SKM-1 treated with dmso at 0.1 percent for 144 hours (cell line): ENCODE measurements at regions not wholly inside any gene's neighbourhood (a gene's known extent, or its start where the extent isn't known, plus 50 kb on each side); places are given as distances from the start of the nearest gene placed in this dataset.

Experiments
- DNase-seq: peaks from one replicate; lab custom pipeline; 2025; ENCODE audit not compliant: unreplicated experiment; lab: John Stamatoyannopoulos, UW

DNA sequence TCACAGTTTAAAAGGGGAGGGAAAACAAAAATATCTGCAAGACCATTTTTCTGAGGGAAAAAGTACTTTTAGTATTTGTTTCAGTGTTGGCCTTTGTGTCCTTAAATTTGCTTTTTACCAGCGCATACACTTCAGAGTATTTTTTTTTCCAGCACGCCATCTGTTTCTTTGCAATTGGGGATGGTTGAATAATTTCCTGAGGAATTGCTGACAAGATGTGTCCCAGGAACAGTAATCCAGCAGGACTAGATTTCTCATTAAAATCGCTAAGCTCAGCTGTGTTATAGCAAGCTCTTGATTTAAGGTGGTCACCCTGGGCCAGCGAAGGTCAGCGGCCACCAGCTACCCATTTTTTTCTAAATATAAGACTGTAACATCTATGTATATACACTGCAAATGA, 156.9 kb upstream of the RHOBTB1 start:
- no peak for DNase-seq

DNA sequence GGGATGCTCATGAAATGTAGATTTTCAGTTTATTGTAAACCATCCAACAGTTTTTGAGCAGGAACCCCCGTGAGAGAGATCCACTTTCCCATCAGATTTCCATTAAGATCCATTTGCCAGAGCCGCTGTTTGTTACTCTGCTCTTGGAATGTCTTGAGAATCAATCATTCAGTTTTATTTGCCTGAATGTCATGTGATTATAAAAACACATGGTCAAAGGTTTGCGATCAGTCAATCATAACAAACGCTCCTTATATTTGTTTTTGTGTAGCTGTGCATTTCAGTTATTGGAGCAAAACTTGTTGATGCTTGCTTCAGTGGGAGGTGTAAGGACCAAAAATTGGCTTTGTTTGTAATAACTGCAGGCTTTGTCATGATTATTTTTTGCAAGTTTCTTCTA, 155.8 kb upstream of the RHOBTB1 start:
- no peak for DNase-seq

DNA sequence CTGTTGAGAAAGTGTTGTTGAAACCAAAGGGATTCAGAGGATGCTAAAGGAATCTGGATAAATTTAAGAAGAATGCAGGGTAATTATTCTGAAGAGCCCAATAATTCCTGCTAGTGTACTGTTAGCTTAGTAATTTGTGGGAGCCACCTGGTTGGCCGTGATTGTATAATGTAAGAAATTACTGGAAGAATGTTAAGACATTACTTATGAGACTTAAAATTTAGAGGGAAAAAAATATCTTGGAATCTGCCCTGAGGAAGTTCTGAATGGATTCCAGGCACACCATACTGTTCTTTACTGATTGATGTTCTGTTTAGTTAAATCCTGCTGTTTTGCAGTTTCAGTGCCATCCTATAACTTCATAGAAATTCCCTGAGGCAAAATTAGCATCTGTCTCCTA, 155.0 kb upstream of the RHOBTB1 start:
- DNase-seq, result no peak

DNA sequence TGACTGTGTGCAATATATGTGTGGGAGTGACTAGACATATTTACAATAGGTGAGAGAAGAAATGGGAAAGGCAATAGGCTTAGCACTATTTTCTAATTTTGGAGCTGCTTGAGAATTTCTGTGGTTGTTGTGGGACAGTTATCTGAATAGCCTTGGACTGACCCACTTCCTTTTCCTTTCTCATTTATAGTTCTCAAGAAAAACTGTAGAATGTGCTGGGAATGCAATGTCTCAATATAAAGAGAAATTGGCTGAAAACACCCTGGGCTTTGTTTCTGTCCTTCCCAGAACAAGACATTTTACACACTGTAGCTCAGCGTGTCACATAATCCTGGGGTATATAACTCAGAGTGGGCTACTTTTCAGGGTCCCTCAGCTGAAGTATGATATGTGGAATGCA, 153.0 kb upstream of the RHOBTB1 start:
- DNase-seq, result no peak

DNA sequence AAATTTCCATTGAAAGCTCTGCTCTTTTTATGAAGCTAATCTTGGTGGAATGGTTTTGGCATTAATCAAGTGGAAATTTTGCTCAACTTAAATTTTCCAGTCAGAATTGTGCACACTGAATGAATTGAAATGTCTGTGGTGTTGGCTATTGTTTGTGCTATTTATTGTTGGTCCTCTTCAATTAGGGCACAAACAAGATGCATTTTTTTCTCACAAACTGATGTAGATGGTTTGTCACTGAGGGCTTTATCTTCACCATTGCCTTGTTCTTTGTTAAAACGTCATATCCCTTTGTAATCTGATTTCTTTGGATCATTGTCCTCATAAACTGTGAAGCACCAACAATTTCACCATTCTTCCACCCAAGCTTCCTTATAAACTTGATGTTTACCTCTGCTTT, 152.1 kb upstream of the RHOBTB1 start:
- no peak for DNase-seq

DNA sequence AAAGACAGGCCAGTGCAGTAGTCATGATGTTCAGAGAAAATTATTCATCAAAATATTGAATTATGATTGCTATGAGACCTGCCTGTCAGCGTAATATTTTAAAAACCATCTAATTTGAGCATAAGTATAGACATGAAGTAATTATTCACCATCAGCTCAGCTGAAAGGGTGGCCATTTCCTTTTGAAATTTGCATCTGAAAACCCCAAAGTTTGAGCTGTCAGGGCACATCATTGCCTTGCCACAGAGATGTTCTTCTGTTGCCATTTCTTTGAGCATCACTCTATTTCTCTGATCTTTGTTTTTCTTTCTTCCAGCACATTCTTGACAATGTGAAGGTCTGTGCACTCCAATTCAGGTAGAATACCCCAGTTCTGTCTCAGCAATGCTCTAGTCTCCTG, 147.5 kb upstream of the RHOBTB1 start:
- no peak for DNase-seq

DNA sequence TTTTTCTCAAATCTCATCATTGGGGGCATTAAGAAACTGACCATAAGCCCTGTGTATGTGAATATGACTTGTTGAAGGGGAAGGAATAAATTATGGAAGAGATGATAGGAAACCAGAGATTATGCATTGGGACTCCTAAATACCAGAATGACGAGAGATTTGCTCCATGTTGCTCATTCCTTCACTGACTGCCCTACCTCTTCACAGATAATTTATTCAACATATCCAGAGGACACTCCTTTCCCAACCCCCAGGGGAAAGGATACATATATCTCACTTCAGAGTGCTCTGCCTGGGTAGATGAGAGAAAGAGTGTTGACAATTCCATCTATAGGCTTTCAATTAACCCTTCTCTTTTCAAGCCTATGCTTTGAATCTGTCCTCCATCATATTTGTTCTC, 145.3 kb upstream of the RHOBTB1 start:
- no peak for DNase-seq

DNA sequence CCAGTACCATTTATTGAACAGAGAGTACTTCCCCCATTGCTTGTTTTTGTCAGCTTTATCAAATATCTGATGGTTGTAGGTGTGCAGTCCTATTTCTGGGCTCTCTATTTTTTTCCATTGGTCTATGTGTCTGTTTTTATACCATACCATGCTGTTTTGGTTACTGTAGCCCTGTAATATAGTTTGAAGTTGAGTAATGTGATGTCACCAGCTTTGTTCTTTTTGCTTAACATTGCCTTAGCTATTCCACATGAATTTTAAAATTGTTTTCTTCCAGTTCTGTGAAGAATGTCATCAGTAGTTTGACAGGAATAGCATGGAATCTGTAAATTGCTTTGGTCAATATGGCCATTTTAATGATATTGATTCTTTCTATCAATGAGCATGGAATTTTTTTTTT, 140.5 kb upstream of the RHOBTB1 start:
- no peak for DNase-seq

DNA sequence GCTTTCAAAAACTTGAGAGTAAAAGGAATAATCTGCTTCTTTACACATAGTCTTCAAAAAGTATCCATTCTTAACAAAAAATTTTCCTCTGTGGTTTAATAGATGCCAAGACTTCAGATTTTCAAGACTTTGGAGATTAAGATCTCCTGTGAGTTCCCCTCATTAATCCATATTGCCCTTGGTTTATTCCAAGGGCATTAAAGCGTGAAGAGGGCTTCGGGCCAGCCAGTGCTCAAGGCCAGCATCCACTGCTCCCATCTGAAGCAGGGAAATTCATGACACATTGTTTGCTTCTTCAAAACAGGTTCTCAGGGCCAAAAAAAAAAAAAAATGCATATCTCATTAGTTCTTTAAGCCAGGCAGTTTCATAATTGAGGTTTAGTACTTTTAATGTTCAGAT, 137.3 kb upstream of the RHOBTB1 start:
- DNase-seq, result no peak

DNA sequence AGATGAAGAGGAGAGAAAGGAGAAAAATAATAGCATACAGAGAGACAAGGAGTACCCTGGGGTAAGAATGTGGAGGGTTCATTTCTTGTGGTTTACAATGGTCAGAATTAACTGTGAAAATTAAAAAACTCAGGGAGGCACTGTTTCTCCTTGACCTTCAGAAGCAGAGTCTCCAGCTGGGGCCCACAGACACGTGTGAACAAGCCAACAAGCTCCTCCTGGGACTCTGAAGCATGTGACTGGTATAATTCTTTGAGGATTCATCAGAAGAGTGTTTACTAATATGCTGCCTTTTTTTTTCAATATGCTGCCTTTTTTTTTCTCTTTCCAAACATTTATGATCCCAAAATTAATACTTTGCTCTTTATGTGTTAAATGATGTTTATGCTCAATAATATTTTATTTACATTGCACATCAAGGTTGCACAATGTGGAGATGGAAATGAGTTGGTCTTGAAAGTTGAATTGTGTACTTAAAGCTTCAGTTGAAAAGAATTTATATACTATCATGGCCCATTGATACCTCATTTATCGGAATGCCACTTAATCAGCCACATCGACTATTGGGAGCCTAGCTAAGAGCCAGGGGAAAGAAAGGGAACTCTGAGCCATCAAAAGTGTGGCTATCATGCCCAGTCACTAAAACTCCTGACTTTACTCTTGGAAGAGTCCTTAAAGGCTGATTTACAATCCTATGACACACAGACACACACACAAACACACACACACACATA, 134.7 kb upstream of the RHOBTB1 start:
- DNase-seq, result no peak

DNA sequence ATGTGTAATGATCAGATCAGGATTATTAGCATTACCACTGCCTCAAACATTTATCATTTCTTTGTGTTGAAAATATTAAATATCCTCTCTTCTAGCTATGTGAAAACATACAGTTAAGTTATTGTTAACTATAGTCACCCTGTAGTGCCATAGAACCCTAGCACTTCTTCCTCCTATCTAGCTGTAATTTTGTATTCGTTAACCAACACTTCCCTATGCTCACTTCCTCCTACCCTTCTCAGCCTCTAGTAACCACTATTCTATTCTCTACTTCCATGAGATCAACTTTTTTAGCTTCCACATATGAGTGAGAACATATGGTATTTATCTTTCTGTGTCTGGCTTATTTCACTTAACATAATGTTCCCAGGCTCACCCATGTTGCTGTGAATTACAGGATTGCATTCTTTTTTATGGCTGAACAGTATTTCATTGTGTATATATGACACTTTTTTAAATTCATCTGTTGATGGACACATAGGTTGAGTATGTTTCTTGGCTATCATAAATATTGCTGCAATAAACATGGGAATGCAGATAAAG, 132.7 kb upstream of the RHOBTB1 start:
- DNase-seq, result peak; percentile 64

DNA sequence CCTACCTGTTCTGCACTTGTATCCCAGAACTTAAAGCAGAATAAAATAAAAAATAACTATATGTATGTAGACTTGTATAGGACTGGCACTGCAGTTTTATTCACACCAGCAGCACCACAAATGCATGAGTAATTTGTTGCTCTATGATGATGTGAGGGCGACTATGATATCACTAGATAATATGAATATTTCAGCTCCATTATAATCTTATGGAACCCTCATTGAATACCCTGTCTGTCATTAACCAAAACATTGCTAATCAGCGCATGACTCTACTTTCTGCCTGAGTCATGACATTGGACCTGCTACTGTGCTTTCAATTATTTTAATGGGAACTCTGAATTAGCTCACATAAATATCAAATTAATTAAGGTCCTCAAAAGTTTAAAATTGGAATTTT, 129.4 kb upstream of the RHOBTB1 start:
- no peak for DNase-seq

DNA sequence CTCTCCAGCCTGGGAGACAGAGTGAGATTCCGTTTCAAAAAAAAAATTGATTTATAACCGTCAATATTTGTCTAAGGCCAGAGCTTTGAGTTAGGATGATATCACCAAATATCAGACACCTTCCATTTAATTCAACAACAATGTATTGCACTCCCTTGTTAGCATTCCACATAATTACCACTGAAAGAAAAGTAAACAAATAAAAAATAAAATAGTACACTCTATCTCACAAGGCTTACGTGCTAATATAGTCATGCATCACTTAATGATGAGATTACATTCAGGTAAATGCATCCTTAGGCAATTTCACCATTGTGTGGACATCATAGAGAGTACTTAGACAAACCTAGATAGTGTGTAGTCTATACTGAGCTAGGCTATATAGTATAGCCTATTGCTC, 127.6 kb upstream of the RHOBTB1 start:
- DNase-seq, result no peak

DNA sequence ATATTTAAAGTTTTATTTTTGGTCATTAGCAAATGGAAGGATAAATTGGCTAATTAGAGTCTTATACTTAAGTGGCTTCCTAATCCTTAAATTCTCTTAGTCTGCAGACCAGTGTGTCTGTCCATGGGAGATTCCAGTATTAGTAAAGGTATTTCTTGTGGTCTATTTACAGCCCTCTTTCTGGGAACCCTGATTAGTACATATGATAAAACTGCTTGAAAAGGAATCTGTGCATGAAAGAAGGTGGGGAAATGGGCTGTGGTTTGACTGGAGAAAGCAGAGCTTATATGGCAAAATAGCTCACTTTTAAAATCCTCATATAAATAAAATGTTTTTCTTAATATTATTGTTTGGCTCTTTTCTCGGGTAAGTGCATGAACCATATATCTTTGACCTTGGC, 124.5 kb upstream of the RHOBTB1 start:
- no peak for DNase-seq

DNA sequence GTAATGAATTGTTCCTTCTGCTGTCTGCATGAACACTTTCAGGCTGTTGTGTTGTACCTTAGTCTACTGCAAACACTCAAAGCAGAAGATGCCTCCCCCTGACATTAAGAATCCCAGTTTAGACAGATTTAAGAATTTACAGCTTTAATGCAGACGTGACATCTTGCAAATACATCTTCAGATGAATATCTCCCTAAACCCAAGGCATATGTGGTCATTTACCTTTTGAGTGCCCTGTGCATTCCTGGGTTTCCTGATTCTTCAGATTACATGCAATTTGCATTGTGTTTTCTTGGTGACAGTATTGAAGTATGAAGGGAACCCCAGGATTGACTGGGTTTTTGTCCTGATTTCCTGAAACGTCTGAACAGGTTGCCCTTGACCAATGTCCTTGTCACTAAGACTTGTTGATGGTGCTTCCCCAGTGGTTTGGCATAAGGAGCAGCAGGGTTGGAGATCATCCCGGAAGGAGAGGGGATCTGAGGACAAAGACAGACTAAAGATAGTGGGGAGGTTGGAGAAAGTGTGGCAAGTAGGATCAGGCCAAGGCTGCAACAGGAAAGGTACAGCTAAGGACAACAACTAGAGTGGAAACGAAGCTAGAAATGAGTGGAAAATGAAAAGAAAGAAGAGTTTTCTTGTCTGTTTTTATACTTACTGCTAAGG, 123.8 kb upstream of the RHOBTB1 start:
- no peak for DNase-seq

DNA sequence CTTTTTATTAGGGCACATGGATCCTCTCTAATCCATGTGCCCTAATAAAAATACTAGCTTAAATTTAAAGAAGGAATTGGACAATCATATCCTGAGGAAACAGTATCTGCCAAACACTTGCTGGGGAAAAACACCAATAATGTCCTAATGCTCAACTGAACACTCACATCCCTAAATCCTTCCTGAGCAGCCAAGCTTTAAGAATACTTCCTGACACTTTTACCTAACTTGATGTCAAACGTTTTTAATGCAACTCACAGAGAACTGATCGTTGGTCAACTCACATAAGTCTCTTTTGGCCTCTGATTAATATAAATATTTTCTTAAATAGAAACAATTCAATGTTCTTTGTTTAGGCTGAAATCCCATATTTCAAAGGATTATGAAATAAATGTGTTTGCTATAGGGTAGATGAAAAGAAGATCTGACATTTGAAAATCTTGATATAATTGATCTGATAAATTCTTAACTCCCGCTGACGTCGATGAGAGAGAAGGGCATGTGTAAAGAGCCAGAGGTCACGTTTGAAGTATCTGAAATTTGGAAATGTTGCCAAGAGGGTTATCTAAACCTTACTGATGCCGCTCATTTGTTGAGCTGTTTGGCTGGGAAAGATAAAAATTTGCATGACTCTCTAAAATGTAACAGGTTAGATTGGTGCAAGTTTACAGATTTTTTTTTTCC, 122.8 kb upstream of the RHOBTB1 start:
- DNase-seq, result no peak

DNA sequence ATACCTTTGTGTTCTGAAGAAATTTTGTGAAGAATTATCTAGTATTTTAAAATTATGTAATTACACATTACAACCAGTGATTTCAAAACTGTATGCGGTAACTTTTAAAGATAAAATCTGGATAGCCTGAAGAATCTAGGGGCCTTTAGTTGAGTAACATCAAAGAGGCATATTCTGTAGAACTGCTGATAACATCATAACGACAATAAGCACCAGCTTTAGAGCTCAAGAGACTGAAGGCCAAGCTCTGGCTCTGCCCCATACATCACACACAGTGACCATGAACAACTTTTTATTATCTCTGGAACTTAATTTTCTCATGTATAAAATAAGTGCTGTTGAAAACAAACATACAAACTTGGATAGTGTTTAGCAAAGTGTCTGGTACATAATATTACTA, 121.1 kb upstream of the RHOBTB1 start:
- DNase-seq, result no peak

DNA sequence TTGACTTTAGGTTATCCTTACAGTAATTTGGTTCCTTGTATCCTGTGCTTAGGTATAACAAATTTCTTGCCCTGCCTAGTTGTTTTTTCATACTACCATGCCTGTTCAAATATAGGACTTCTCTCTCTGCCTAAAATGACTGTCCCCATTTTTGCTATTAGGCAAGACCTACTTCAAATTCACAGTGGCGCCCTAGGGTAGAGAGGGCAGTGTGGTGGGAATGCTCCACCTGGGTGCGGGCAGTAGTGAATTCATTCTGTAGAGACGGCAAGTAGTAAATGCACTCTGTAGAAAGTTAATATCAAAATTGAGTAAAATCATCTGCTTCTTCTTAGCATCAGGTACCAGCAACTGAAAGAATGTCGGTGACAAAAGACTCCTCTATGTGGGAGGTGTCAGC, 120.4 kb upstream of the RHOBTB1 start:
- DNase-seq, result no peak

DNA sequence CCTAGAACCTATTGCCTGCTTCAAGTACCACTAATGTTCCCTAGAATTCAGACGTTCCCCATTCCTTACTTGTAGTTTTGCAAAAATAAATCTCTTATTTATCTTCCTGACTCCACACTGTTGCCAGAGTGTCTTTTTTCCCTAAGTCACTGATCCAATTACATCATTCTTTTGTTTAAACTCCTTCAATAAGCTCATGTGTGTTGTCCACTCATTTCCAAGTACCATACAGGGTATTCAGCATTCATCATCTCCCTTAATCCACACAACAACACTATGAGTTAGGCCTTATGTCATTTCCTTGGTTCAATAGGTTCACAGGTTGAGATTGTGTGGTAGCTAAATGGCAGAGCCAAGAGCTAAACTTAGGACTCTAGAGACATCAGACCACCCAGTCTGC, 119.9 kb upstream of the RHOBTB1 start:
- DNase-seq, result no peak

DNA sequence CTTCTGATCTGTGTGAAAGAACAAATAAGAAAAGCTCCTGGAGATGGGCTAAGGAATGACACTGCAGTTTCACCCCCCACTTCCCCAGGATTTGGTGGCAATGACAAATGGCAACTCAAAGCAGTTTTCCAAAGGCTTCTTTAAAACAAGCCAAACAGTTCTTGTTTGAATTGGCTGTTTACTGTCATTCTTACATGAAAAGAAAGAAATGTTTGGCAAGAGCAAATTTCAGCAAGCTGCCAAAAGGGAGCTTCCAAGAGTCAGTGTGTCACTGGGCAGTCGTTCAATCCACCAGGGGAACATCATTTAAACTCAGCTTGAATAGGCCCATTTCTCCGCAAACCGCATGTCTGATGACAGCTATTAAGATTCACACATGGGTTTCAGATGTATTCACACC, 119.0 kb upstream of the RHOBTB1 start:
- no peak for DNase-seq

DNA sequence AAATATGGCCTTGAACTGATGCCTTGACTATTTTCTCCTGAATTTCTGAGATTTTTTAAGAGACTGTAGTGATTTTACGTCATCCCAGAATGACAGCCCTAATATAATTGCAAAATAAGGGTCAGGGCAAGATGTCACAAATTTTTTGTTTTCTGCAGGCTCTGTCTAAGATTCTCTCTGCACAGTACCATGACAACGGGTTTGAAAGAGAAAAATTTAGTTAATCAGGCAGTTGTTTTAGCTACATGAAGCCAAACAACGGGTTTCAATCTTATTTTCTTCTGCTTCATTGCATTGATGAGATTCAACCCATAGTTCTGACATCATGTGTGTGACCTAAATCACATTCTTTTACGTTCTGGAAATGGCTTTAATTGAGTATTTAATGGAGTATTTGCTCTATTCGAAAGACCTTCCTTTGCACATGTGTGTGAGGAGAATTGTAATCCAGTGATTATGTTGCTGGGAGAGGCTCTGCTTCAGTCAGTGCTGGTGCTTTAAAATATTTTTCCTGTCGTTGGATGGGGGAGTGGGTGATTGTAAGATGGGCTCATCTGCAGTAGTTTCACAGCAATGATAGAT, 118.0 kb upstream of the RHOBTB1 start:
- DNase-seq, result no peak

DNA sequence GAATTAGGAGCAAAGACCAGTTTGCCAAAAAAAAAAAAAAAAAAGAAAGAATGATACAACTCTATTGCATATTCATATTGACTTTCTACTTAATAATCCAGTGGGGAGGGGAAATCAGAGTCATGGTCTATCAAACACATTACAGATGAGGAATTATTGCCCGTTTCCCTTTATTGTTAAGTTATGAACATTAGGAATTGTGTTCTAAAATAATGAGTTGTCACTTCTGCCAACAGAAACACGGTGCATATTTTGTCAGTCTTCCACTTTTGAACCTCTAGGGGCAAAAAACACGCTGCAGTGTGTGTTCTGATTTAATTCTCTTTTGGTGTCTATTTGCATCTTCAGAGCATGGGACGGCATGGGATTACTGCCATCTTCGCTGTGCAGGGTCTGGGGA, 115.7 kb upstream of the RHOBTB1 start:
- no peak for DNase-seq
